ENCODE measurements at regions not wholly inside any gene's neighbourhood (a gene's known extent, or its start where the extent isn't known, plus 50 kb on each side); places are given as distances from the start of the nearest gene placed in this dataset.

DNA sequence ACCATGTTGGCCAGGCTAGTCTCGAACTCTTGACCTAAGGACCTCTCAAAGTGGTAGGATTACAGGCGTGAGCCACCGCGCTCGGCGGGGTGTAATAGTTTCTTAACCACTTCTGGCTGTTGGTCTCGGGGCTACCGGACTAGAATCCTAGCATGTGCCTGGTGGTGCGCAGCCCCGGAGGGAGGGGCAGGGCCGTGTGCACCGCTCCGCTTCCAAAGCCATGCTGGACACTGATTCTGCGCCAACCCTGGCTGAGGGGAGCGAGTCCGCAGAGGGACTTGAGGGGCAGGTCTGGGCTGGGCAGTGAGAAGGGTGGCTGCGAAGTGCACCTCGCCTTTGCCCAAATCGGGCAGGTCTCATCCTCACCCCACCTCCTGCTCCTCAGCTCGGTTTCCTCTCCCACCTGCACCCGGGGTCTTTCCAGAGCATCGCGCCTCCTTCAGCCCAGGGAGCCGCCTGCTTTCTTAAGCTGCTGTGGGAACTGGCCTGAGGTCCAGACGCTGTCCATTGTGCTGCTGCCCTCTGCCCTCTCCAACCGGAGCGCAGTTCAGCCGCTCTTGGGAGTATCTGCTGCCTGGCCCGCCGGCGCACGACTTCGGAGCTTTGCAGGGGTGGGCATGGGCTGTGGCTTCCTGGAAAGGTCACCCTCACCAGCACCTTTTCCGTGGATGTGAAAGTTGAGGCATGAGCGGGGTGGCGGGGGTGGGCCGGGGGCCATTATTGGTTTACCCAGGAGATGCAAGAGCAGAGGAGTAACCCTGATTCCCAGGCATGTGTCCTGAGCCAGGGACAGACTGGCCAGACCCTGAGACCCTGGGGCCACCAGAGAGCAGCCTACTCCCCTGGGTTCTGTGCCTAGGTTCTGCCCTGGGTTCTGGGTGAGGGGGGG lies 422.6 kb upstream of the NUPR2 start:
- TF ChIP-seq, protein P1, sequence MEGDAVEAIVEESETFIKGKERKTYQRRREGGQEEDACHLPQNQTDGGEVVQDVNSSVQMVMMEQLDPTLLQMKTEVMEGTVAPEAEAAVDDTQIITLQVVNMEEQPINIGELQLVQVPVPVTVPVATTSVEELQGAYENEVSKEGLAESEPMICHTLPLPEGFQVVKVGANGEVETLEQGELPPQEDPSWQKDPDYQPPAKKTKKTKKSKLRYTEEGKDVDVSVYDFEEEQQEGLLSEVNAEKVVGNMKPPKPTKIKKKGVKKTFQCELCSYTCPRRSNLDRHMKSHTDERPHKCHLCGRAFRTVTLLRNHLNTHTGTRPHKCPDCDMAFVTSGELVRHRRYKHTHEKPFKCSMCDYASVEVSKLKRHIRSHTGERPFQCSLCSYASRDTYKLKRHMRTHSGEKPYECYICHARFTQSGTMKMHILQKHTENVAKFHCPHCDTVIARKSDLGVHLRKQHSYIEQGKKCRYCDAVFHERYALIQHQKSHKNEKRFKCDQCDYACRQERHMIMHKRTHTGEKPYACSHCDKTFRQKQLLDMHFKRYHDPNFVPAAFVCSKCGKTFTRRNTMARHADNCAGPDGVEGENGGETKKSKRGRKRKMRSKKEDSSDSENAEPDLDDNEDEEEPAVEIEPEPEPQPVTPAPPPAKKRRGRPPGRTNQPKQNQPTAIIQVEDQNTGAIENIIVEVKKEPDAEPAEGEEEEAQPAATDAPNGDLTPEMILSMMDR (IDR thresholded peaks at IDR 0.05): no peak
- no peak for TF ChIP-seq ZFX (IDR thresholded peaks at IDR 0.05; ENCODE audit: borderline replicate concordance)

Measured in 22Rv1 (cell line).